ENCODE measurements at regions not wholly inside any gene's neighbourhood (a gene's known extent, or its start where the extent isn't known, plus 50 kb on each side); places are given as distances from the start of the nearest gene placed in this dataset.
"Not testable (repeated sequence)": the region's sequence is repeated elsewhere in the genome, so short reads cannot be mapped to it uniquely, and the experiment has no call there.

DNA sequence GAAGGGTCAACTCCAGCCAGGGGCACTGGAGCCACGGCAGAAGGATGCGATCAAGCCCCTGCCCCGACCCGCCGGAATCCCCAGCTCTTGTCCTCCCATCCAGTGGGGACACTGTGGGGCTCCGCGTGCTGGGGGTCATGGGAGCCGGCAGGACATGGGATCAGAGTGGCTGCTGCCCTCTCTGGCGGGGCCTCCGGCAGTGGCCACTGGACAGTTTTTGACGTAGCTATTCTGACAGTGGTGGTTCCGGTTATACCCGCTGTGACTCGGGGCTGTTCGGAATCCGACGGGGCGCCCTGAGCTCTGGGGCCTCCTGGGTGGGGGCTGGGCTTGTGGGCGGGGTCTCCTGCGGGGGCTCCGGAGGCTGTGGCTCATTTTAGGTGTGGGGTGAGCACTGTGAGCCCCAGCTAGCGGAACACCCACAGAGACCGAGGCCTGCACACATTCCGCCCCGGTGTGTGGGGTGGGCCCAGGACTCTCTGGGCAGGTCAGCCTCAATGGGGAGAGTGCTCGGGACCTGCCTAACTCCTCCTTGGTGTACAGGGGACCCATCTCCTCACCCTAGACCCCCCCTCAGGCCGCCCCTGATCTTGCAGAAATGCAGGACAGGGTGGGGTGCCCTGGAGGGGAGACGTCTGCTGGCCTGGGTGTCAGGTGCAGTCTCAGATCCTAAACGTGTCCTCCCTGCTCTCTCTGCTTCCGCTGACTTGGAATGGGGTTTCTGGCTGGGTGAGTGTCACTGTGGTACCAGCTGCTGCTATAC, 374.2 kb downstream of the TMEM121 start:
- no peak for DNase-seq (ENCODE audit: low read depth in 2 of 2)

DNA sequence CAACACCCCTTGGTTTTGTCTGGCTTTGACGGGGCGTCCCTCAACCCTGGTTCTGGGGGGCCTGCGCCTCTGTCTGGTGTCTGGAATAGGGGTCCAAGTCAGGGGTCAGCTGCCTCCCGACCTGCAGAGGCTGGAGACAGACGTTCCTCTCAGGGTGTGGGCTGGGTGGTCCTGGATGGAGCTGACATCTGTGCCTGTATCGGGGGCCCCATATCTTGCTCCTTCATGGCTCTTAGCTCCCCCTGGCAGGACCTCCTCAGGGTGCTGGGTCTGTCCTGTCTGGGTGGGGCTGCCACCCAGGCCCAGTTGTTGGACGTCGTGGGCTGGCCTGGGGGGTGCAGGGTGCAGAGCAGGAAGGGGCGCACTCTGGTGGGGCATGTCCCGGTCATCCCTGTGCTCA, 374.8 kb downstream of the TMEM121 start:
- DNase-seq (ENCODE audit: low read depth in 2 of 2): no peak

DNA sequence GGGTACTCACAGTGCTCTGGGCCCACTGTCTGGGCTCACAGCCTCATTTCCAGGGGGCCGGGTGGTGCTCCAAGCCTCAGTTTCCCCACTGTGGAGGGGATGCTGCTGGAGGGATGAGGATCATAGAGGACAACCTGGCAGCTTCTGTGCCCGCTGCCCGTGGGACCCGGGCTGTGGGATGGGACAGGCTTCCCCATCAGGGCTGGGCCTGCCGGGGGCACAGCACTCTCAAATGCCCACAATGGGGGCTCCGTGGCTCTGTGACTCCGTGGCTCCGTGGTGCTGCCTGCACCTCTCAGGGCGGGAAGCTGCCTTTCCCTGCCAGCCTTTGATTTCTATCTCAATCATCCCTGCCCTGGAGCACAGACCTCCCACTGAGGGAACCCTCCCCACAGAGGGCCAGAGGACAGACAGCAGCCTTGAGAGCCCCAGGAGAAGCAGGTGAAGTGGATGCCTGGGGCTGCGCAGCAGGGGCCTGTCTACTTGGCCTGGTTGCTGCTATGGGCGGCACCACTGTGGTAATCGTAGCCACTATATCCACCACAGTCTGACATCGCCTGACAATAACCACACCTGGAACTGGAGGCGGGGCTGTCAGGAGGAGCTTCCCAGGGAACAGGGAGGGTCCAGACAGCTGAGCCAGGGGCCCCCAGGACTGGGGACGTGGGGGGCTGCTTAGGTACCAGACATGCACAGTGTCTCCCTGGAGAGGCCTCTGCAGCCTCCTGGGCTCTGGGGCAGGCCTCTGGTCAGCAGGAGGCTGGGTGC, 375.9 kb downstream of the TMEM121 start:
- DNase-seq (ENCODE audit: low read depth in 2 of 2): no peak

DNA sequence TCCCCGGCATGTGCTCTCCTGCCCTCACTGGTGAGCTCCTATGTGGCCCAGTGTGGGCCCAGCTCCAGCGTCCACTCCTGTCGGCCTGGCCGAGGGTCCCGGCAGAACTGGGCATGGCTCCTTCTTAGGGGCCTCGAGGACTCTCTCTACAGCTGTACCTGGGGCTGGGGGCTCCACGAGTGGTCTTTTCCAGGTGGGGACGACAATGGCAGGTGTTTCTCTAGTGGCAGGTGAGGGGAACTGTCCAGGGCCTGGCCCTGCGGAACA, 376.4 kb downstream of the TMEM121 start:
- not testable (repeated sequence) for DNase-seq (ENCODE audit: low read depth in 2 of 2)

DNA sequence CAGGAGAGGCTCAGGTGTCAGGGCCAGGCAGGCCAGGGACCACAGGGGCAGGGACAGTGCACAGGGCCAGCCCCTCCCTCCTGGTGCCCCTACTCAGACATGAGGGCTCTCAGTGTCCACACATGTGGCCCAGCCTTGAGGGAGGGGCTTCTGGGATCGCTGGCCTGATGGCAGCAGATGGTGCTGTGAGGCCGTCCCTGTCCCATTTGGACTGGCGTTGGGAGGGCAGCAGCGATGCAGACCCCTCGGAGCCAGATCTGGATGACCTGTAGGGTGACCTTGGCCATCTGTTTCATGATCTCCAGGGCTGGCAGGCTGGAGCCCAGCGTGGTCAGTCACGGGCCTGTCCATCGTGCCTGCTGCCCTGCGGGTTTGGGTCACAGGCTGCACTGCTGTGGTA, 377.6 kb downstream of the TMEM121 start:
- DNase-seq (ENCODE audit: low read depth in 2 of 2): no peak

DNA sequence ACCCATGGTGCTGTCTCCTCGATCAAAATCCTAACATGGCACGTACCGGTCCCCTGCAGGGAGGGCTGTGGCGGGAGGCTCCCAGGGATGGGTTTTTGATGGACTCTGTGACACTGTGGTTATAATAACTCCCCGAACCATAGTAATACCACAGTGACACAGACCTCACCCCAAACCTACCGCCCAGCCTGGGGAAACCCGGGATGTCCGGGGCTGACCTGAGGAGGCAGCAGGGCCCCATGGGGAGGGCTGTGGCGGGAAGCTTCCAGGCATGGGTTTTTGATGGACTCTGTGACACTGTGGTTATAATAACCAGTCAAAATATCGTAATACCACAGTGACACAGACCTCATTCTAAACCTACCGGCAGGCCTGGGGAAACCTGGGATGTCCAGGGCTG, 378.0 kb downstream of the TMEM121 start:
- DNase-seq (ENCODE audit: low read depth in 2 of 2): no peak

DNA sequence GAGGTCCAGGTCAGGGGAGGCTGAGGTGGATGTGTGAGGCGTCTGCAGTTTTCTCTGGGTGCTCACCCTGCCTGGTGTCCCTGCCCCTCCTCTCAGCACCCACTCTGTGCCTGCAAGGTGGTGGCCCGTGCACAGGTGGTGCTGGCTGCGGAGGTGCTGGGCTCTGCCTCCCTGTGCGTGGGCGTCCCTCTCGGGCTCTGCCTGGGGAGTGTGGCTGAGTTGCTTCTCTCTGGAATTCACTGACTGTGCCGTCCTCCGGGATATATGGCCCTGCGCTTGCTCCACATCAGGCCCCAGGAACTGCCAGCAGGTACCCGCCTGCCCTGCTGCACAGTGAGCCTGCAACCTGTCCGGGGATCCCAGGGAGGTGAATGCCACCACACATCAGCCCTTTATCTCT, 379.1 kb downstream of the TMEM121 start:
- no peak for DNase-seq (ENCODE audit: low read depth in 2 of 2)

DNA sequence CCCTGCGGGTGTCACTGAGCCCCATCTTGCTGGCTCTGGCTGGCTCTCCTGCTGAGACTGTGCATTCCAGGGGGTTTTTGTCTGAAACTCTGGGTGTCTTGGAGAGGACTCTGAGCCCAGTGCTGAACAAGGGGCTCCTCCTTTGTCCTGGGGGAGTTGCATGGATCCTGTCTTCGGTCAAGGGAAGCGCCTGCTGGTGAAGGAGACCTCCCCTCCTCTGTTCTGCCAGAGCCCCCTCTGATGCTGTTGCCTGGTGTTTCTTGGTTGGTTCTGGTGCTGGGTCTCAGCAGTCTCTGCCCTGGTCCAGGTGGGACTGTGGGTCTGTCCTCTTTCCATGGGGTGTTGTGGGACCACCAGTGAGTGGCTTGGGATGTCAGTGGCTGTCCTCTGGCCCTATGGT, 380.9 kb downstream of the TMEM121 start:
- no peak for DNase-seq (ENCODE audit: low read depth in 2 of 2)

DNA sequence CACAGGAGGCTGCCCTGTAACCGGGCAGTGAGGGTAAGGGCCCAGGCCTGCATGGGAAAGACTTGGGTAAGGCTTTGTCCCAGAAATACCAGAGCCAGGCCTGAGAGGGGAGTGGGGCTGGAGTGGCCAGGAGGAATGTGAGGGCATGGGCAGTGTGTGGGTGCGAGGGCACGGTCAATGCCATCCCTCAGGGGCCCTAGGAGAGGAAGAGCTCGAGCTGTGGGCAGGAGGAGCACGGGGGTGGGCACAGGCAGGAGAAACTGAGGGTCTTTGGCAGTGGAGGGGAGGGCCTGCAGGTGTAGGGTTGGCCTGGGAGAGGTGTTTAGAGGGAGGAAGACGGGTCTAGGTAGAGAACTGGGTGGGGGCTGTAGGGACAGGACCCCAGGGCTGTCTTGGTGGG, 381.6 kb downstream of the TMEM121 start:
- no peak for DNase-seq (ENCODE audit: low read depth in 2 of 2)

DNA sequence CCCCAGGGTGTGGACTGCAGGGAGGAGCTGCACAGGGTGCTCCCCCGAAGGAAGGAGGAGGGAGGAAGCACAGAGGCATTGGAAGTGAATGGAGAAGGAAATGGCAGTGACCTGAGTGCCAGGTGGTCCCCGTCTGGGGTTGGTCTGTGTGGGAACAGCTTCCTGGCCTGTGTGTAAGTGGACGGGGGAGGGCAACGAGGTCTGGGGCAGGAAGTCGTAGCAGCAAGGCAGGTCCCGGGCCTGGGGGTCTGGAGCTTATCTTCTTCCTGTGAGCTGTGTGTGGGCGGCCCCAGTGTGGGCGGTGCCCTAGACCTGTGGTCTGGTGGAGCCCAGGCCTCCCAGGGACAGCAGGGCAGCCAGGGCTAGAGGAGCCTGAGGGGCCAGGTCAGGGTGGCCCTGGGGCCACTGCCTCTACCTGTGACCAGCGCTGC, 382.1 kb downstream of the TMEM121 start:
- DNase-seq (ENCODE audit: low read depth in 2 of 2): no peak

DNA sequence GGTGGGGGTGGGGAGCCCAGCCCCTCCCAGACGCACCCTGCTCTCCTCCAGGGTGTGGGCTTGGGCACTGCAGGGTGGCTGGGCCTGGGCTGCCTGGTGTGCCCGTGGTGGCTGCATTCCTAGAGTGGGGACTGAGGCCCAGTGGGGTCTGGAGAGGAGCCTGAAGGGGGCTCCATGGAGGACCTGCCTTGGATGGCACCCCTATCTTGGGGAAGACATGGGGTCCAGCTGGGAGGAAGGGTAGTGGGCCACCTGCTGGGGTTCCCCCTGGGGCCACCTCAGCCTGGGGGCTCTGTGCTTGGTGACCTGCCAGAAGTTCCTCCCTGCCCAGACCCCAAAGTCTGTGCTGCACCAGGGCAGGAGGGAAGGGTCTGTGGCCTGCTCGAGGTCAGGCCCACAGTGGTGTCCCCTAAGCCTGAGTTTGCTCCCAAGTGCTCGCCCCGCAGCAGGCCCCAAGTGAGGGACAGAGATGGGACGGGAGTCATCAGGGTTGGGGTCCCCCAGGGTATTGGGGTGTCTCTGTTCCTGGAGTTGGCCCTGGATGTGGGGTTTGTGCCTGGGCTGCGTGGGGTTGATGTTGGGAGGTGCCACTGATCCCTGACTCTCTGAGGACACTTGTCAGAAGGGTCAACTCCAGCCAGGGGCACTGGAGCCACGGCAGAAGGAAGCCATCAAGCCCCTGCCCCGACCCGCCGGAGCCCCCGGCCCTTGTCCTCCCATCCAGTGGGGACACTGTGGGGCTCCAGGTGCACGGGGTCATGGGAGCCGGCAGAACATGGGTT, 382.9 kb downstream of the TMEM121 start:
- no peak for DNase-seq (ENCODE audit: low read depth in 2 of 2)

DNA sequence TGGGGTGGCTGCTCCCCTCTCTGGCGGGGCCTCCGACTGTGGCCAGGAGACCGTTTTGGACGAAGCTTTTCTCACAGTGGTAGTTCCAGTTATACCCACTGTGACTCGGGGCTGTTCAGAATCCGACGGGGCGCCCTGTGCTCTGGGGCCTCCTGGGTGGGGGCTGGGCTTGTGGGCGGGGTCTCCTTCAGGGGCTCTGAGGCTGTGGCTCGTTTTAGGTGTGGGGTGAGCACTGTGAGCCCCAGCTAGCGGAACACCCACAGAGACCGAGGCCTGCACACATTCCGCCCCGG, 383.4 kb downstream of the TMEM121 start:
- not testable (repeated sequence) for DNase-seq (ENCODE audit: low read depth in 2 of 2)

DNA sequence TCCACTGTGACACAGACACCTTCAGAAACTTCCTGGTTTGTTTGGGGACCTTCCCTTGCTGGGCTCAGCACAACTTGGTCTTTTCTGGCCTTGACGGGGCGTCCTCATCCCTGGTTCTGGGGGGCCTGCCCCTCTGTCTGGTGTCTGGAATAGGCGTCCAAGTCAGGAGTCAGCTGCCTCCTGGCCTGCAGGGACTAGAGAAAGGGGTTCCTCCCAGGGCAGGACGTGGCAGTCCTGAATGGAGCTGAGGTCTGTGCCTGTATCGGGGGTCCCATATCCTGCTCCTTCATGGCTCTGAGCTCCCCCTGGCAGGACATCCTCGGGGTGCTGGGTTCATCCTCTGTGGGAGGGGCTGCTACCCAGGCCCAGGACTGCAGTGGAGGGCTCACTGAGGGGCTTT, 384.0 kb downstream of the TMEM121 start:
- DNase-seq (ENCODE audit: low read depth in 2 of 2): no peak

DNA sequence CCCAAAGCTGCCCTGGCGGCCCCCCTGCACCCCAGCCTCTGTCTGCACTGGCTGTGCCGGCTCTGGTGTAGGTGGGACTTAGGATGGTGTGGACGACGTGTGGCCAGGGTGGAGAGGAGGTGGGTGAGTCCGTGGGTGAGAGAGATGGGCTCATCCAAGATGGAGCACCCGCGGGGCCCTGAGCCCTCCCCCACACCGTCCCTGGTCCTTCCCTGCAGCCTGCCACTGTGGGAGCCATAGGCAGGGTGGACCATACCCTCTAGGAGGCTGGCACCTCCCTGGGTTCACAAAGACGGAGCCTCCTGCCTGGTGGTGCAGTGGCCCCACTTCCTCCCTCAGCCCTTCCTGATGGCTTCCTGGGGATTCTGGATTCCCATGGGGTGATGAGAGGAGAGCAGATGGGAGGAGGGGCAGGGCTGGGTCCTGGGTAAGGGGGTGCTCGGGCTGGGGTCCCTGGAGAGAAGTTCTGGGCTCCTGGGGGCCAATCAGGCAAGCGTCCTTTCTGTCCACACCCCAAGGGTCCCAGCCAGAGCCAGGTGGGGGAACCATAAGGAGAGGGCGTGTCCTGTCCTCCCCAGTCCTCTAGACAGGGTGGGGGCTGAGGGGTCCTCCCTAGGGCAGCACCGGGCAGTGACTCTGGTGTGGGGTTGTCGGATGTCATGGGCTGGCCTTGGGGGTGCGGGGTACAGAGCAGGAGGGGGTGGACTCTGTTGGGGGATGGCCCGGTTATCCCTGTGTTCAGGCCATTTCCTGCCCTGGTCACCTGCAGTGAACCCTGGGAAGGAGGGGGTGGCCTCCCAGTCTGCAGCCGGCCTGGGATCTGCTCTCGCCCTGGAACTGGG, 384.8 kb downstream of the TMEM121 start:
- DNase-seq (ENCODE audit: low read depth in 2 of 2): no peak

DNA sequence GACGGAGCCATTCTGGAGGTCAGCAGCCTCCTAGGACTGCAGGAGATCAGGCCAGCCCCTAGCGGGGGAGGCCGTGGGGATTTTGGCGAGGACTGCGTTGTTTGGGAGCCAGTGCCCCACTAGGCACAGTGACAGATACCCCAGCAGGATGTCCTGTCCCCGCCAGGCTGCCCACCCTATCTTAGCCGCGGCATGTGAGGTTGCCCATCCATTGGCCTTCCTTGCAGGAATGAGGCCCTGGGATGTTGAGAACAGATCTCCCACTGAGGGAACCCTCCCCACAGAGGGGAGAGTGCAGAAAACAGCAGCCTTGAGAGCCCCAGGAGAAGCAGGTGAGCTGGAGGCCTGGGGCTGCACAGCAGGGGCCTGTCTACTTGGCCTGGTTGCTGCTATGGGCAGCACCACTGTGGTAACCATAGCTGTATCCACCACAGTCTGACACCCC, 385.5 kb downstream of the TMEM121 start:
- not testable (repeated sequence) for DNase-seq (ENCODE audit: low read depth in 2 of 2)

DNA sequence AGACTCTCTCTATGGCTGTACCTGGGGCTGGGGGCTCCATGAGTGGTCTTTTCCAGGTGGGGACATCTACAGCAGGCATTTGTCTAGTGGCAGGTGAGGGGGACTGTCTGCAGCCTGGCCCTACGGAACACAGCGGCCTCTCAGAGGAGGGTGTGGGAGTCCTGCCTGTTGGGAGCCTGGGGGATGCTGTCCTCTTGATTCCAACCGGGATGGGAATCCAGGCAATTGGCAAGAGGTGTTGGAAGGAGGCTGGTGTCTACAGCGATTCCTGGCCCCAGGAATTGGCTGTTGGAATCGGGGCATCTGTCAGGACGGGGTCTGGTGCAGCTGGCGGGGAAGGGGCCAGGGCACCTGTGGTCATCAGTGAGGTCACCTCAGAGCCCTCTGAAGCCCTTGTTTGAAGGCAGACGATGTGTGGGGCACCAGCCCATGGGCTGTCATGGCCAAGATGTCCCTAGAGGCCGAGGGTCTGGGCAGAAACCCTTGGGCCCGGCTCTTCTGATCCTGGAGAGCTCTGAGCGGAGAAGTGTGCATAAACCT, 386.3 kb downstream of the TMEM121 start:
- no peak for DNase-seq (ENCODE audit: low read depth in 2 of 2)

DNA sequence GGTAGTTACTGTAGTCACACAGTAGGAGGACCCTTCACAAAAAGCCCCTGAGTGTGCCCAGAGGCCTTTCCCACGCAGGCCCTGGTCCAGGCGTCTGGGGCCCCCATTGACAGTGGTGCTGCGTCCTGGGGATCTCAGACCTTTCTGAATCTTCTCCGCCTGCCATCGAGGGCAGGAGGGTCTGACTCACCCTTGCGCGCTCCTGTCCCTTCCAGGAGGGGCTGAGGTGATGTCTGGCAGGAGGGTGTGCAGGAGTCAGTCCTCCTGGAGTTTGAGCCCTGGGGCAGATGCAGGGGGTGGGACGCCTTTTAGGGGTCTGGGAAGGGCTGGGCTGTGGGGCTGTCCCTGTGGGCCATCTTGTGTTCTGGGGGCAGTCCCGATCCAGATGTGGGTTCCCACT, 386.8 kb downstream of the TMEM121 start:
- DNase-seq (ENCODE audit: low read depth in 2 of 2): no peak

DNA sequence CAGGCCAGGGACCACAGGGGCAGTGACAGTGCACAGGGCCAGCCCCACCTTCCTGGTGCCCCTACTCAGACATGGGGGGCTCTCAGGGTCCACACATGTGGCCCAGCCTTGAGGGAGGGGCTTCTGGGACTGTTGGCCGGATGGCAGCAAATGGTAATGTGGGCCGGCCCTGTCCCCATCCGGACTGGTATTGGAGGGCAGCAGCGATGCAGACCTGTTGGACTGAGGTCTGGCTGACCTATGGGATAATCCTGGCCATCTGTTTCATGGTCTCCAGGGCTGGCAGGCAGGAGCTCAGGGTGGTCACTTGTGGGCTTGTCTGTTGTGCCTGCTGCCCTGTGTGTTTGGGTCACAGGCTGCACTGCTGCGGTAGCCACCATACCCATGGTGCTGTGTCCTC, 387.5 kb downstream of the TMEM121 start:
- DNase-seq (ENCODE audit: low read depth in 2 of 2): no peak

DNA sequence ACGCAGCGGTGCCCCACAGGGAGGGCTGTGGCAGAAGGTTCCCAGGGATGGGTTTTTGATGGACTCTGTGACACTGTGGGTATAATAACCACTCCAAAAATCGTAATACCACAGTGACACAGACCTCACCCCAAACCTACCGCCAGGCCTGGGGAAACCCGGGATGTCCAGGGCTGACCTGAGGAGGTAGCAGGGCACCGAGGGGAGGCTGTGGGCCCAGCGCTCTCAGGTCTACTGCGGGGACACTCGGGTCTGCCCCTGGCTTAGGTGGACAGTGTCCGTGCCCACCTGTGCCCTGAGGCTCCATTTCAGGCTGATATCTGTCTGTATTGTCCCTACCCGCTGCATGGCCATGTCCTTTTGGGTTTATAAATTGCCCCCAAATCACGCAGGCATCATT, 387.9 kb downstream of the TMEM121 start:
- not testable (repeated sequence) for DNase-seq (ENCODE audit: low read depth in 2 of 2)

DNA sequence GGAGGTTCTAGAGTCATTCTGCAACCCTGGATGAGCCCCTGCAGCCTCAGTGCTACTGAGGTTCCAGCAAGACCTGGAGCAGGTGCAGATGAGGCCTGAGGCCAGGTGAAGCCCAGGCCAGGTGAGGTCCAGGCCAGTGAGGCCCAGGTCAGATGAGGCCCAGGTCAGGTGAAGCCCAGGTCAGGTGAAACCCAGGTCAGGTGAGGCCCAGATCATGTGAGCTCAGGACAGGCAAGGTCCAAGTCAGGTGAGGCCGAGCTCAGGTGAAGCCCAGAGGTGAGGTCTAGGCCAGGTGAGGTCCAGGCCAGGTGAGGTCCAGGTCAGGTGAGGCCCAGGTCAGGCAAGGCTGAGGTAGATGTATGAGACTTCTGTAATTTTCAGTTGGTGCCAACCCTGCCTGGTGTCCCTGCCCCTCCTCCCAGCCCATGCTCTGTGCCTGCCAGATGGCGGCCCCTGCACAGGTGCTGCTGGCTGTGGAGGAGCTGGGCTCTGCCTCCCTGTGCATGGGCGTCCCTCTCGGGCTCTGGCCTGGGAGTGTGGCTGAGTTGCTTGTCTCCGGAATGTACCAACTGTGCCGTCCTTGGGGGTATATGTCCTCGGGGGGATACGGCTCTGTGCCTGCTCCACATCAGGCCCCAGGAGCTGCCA, 388.5 kb downstream of the TMEM121 start:
- no peak for DNase-seq (ENCODE audit: low read depth in 2 of 2)

DNA sequence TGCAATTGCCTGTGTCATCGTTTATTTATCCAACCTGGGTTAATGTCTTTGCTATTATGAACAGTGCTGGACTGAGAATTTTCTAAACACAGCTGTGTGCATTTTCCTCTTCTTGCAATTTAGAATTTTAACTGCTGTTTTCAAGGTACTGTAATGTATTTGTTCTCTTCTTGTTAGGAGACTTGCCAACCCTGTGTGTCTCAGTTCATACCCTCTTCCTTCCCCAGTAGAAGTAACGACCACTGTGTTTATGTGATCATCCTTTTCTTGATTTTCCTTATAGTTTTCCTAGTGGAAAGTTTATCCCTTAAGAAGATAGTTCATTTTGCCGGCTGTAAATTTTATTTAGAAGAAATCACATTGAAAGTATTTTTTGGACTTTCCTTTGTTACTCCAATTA, 389.2 kb downstream of the TMEM121 start:
- DNase-seq (ENCODE audit: low read depth in 2 of 2): not testable (repeated sequence)
